ENCODE measurements at regions not wholly inside any gene's neighbourhood (a gene's known extent, or its start where the extent isn't known, plus 50 kb on each side); places are given as distances from the start of the nearest gene placed in this dataset.

- TF ChIP-seq EZH2phosphoT487 (IDR thresholded peaks at IDR 0.05; ENCODE audit: insufficient read depth, low read depth) (no peak), EZH2 (IDR thresholded peaks at IDR 0.05; ENCODE audit: insufficient read depth, poor library complexity, severe bottlenecking) (no peak)
Measured at GRCh38 chr1:57492586-57493226, 68.8 kb upstream of the DAB1 start.
